Colonic mucosa (tissue), 4 donors: ENCODE measurements at regions not wholly inside any gene's neighbourhood (a gene's known extent, or its start where the extent isn't known, plus 50 kb on each side); places are given as distances from the start of the nearest gene placed in this dataset.
"Not testable (repeated sequence)": the region's sequence is repeated elsewhere in the genome, so short reads cannot be mapped to it uniquely, and the experiment has no call there.

Experiments
- DNase-seq: peaks from one replicate; pipeline ENCODE4 v3.0.0-alpha.2; 2020
- H3K27ac ChIP-seq: fragments of 200-600 bp; one replicate; pipeline ENCODE4 v1.8.0; 2021
- H3K27me3 ChIP-seq: fragments of 200-600 bp; one replicate; pipeline ENCODE4 v1.8.0; 2021
- H3K36me3 ChIP-seq: fragments of 200-600 bp; one replicate; pipeline ENCODE4 v1.8.0; 2021
- H3K4me1 ChIP-seq: fragments of 200-600 bp; one replicate; pipeline ENCODE4 v1.8.0; 2021; ENCODE audit warnings: mild to moderate bottlenecking
- H3K4me3 ChIP-seq: fragments of 200-600 bp; one replicate; pipeline ENCODE4 v1.8.0; 2021
- H3K9ac ChIP-seq, 2 donors: one replicate each; pipeline ENCODE4 v1.7.0; 2013; ENCODE audit warnings: control low read depth in 2 of 2, low read depth in 2 of 2, low read length in 2 of 2
- H3K9me3 ChIP-seq: fragments of 200-600 bp; one replicate; pipeline ENCODE4 v1.8.0; 2021
- intact Hi-C: fragments of 100-400 bp; cut with DNase I; formaldehyde crosslinking; loops from one replicate; pipeline ENCODE4 v1.14.1; 2022
- TF ChIP-seq, protein P1 (sequence below): fragments of 200-600 bp; IDR thresholded peaks from one replicate; pipeline ENCODE4 v1.8.0; 2022; ENCODE audit warnings: antibody characterized with exemption, mild to moderate bottlenecking
- donor health status: healthy.
- donor health status: DM: no; HTN: no; CAD: no.
- donor health status: DM: no; HTN: no; CAD: no.

DNA sequence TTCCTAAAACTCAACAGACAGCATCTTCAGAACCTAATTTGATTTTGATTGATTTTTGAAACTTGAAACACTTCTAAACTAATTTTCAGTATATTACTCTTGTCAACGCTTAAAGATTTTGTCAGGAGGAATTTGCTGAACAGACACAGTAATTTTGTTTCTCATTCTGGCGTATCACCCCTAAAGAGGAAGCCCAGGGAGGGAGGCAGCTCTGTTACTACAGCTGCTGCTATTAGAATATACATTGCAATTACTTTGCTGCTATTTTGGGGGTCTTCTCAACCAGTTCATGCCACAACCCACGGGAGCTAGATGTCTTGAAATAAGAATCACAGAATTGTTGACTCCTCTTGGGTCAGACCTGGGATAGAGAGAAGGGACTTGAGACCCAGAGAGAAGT, 122.6 kb downstream of the TLR4 start:
- no peaks in the 10 kb centered on the region for H3K27me3 ChIP-seq
- H3K9me3 ChIP-seq, result no peaks in the 10 kb centered on the region
- no peak overlapping the region for H3K9ac ChIP-seq
- no peak overlapping the region for H3K27ac ChIP-seq
- no peak overlapping the region for H3K4me3 ChIP-seq
- H3K36me3 ChIP-seq, result no peaks in the 10 kb centered on the region
- intact Hi-C loops, result no loop called here
- no peak for DNase-seq
- TF ChIP-seq, protein P1, sequence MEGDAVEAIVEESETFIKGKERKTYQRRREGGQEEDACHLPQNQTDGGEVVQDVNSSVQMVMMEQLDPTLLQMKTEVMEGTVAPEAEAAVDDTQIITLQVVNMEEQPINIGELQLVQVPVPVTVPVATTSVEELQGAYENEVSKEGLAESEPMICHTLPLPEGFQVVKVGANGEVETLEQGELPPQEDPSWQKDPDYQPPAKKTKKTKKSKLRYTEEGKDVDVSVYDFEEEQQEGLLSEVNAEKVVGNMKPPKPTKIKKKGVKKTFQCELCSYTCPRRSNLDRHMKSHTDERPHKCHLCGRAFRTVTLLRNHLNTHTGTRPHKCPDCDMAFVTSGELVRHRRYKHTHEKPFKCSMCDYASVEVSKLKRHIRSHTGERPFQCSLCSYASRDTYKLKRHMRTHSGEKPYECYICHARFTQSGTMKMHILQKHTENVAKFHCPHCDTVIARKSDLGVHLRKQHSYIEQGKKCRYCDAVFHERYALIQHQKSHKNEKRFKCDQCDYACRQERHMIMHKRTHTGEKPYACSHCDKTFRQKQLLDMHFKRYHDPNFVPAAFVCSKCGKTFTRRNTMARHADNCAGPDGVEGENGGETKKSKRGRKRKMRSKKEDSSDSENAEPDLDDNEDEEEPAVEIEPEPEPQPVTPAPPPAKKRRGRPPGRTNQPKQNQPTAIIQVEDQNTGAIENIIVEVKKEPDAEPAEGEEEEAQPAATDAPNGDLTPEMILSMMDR, result no peak
- no peaks in the 10 kb centered on the region for H3K4me1 ChIP-seq

DNA sequence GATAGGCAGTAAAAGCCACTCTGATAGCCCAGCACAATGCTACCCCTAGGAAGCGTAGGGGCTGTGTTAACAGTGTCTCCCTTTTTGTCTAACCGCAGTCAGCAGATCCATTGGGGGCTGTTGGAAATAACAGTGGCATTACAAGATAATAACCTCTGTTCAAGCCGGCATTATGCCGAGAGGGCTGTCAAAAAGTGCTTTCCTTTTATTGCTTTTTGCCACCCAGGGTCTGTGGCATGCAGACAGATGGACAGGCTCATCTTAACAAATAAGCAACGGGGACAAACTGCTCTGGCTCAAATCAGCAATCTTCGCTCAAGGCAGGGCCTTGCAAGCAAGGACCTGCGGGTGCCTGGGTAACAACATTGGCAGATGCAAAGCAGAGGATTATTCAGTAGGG, 123.3 kb downstream of the TLR4 start:
- TF ChIP-seq, protein P1, result no peak
- intact Hi-C loops, result no loop called here
- Histone ChIP-seq H3K4me1 (no peaks in the 10 kb centered on the region), H3K9ac (no peak overlapping the region), H3K27ac (no peak overlapping the region), H3K9me3 (no peaks in the 10 kb centered on the region), H3K36me3 (no peaks in the 10 kb centered on the region), H3K27me3 (no peaks in the 10 kb centered on the region), H3K4me3 (no peak overlapping the region)
- no peak for DNase-seq

DNA sequence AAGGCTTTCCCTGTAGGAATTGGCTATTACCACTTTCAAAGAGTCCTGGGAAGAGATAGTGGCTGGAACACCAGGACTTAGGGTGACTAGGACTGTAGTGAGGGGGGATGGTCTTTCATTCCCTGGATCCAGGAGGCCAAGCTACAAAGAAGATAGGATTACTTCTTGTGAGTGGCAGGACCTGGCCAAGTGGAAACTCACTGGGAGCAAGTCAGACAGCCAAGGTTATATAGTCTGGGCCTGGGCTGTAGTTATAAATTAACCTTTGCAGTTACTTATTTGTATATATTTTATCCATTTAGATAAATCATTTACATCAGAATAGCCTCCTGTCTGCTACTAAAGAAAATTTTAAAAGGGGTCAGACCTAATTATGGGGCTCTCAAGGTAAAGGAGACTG, 124.3 kb downstream of the TLR4 start:
- no peaks in the 10 kb centered on the region for H3K4me1 ChIP-seq
- H3K9ac ChIP-seq, result no peak overlapping the region
- H3K4me3 ChIP-seq, result no peak overlapping the region
- H3K9me3 ChIP-seq, result no peaks in the 10 kb centered on the region
- intact Hi-C loops, result no loop called here
- TF ChIP-seq, protein P1, result no peak
- no peak for DNase-seq
- H3K27ac ChIP-seq, result no peak overlapping the region
- H3K27me3 ChIP-seq, result no peaks in the 10 kb centered on the region
- H3K36me3 ChIP-seq, result no peaks in the 10 kb centered on the region

DNA sequence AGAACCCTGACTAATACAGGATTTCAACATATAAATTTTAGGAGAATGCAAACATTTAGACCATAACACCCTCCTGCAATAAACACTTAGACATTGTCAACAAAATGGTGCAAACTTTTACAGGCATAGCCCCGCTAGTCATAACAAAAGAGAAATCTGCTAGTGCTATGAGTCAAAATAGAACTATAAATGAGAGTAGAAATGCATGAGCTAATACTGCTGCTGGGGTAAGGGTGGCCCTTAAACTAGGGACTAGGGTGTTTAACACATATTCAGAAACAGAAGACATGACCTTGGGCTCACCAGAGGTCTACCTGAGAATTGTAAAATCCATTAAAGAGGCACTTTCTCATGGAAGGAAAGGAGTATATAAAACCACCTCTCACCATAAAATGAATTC, 131.6 kb downstream of the TLR4 start:
- Histone ChIP-seq H3K9me3 (no peaks in the 10 kb centered on the region), H3K36me3 (no peaks in the 10 kb centered on the region)

DNA sequence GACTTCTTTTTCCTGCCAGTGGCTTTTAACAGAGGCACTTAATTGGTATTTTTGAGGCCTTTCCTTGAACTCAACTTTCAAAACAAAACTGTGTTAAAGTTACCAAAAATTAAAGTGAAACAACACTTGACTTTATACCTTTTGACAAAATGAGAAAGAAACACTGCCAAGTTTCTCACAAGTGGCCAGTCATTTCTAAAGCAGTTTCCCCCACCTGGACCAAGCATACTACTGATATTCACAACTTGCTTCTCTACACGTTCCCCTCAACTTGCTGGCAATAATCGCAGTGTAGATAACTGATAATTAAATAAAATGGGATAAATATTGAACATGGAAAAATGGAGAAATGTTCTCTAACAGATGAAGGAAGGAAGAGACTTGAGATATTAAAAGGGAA, 135.7 kb downstream of the TLR4 start:
- Histone ChIP-seq H3K9me3 (no peaks in the 10 kb centered on the region), H3K9ac (no peak overlapping the region), H3K27me3 (no peaks in the 10 kb centered on the region), H3K36me3 (no peaks in the 10 kb centered on the region), H3K27ac (no peak overlapping the region), H3K4me1 (no peaks in the 10 kb centered on the region), H3K4me3 (no peak overlapping the region)
- TF ChIP-seq, protein P1, result no peak
- intact Hi-C loops, result no loop called here
- no peak for DNase-seq

More for the DNA sequence above, 131.6 kb downstream of the TLR4 start:
- no peaks in the 10 kb centered on the region for H3K27me3 ChIP-seq
- DNase-seq, result no peak
- intact Hi-C loops, result no loop called here
- no peak overlapping the region for H3K9ac ChIP-seq
- TF ChIP-seq, protein P1, result no peak
- no peak overlapping the region for H3K27ac ChIP-seq
- no peaks in the 10 kb centered on the region for H3K4me1 ChIP-seq
- no peak overlapping the region for H3K4me3 ChIP-seq

DNA sequence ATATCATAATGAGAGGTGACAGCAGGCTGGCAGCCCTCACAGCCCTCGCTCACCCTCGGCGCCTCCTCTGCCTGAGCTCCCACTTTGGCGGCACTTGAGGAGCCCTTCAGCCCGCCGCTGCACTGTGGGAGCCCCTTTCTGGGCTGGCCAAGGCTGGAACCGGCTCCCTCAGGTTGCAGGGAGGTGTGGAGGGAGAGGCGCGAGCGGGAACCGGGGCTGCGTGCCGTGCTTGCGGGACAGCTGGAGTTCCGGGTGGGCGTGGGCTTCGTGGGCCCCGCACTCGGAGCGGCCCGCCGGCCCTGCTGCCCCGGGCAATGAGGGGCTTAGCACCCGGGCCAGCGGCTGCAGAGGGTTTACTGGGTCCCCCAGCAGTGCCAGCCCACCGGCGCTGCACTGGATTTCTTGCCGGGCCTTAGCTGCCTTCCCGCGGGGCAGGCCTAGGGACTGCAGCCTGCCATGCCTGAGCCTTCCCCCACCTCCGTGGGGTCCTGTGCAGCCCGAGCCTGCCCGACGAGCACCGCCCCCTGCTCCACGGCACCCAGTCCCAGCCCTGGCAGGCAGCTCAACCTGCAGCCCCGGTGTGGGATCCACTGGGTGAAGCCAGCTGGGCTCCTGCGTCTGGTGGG, 147.7 kb downstream of the TLR4 start:
- H3K9ac ChIP-seq, H3K9me3 ChIP-seq, H3K4me1 ChIP-seq, DNase-seq, H3K4me3 ChIP-seq, H3K27me3 ChIP-seq, H3K27ac ChIP-seq, H3K36me3 ChIP-seq, intact Hi-C loops: not testable (repeated sequence)
